GM19240 (cell line): ENCODE measurements at regions not wholly inside any gene's neighbourhood (a gene's known extent, or its start where the extent isn't known, plus 50 kb on each side); places are given as distances from the start of the nearest gene placed in this dataset.
"Not testable (repeated sequence)": the region's sequence is repeated elsewhere in the genome, so short reads cannot be mapped to it uniquely, and the experiment has no call there.

Experiments used
- DNase-seq: peaks from one replicate; pipeline ENCODE4 v3.0.0; 2011; ENCODE audit warnings: low spot score; ENCODE audit not compliant: insufficient read length

DNA sequence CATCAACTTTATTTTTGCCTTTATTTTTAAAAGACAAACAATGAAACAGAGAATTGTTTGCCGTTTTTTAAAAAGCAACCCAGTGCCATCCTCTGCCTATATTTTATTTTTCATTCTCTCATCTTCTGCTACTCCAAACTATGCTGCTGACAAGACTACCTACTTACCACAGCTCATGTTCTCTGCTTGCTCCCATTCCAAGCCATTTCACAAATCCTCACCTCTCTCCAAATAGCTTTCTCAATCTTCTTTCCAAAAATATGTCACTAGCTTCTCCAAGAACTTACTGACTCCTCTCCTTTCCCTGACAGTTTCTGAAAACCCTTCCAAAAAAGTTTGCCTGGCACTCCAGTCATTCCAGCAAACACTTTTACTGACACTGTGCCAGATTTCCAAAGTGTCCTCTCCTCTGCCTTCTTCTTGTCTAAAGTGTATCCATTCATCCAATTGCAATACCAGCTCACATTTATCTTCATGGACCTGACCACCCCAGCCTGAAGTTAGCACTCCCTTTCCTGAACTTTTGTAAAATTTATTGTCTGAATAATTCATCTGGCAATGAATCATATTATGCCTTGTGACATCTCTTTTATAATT, 766.5 kb upstream of the B3GALT2 start:
- no peak for DNase-seq

DNA sequence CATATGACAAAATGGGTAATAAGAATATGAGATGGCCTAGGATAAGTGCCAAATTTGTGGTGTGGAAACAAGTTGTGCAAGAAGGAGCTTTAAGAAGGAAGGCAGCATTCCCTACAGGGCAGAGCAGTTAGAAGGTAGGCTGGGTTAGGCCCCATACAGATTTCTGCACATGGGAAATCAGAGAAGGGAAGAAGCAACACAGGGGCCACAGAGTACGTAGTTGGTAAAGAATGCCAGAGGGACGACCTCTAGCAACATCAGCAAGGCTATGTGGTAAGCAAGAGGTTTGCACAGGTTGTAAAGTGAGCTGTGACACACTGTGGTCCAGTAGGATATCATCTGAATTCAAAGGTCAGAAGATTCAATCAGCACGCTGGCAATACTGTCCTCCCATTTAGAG, 765.6 kb upstream of the B3GALT2 start:
- DNase-seq, result no peak

DNA sequence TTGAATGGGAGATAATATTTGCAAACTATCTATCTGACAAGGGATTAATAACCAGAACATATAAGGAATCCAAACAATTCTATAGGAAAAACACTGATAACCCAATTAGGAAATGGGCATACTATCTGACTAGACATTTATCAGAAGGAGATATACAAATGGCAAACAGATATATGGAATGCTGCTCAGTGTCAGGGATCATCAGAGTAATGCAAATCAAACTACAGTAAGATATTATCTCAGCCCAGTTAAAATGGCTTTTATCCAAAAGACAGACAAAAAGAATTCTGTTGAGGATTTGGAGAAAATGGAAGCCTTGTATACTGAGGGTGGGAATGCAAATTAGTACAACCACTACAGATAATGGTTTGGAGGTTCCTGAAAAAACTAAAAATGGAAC, 758.0 kb upstream of the B3GALT2 start:
- no peak for DNase-seq

DNA sequence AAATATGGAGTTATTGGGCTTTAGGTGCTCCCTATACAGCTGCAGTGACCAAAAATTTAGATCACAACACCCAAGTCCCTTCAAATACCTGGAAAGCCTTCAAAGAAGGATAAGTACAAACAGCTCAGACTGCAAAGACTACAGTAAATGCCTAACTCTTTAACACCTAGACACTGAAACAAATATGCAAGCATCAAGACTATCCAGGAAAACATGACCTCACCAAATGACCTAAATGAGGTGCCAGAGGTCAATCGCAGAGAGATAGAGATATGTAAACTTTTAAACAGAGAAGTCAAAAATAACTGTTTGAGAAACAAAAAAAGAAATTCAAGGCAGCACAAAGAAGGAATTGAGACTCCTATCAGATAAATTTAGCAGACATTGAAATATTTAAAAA, 753.8 kb upstream of the B3GALT2 start:
- DNase-seq, result no peak

DNA sequence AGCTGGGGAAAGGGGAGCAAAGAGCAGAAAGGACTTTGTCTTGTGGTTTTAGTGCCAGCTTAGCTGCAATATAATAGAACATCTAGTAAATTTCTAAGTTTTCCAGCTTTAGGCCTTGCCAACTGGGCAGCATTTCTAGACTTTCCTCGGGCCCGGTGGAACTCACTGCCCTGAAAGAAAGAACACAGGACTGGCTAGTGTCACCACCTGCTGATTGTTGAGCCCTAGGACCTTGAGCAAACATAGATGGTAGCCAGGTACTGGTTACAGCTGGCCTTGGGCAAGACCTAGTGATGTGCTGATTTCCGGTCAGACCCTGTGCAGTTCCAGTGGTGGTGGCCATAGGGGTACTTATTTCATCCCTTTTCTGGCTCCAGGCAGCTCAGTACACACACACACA, 753.2 kb upstream of the B3GALT2 start:
- no peak for DNase-seq

DNA sequence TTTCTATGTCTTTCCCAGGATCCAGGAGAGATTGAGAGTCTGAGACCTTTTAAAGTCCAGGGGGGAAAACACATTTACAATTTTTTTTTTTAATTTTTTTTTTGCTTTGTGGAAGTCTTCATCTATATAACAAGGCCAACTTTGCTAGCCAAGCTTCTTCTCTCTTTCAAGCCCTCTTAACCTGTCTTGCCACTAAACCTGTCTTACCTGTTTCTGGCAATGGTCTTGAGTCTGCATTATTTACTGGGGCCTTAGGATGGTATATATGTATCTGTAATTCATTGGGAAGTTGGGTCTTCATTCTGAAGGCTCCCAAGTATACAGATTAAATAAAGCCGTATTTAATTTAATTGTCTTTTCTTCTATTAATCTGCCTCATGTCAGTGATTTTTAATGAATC, 750.9 kb upstream of the B3GALT2 start:
- no peak for DNase-seq

DNA sequence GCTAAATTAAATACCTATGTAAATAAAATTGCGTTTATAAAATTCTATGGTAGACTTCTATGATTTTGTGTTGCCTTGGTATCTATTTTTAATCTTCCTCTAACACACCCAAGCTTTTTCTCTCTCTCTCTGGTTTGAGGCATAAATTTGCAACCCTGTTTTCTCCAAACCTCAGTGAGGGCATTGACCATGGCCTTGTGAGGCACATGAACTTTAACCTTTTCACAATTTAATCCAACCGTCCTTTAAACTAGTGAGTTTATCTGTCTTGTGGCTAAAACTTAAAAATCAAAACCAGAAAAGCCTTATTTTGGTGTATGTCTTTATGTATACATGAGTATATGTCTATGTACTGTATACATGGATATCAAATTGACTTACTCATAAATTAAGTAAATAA, 746.6 kb upstream of the B3GALT2 start:
- DNase-seq, result no peak

DNA sequence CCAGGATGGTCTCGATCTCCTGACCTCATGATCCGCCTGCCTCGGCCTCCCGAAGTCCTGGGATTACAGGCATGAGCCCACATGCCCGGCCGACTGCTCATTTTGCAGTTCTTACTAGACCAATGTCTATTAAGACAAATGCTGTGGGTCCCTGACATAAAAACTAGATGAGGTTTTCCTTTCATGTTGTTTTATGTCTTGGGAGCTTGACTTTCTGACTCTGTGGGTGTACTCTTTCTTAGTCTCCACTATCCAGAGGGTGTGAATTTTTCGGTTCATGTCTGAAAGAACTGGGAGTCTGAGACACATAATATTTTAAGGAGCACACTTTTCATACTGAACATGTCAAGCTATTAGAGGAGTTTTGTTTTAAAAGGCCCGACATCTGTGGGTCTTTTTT, 744.9 kb upstream of the B3GALT2 start:
- no peak for DNase-seq

DNA sequence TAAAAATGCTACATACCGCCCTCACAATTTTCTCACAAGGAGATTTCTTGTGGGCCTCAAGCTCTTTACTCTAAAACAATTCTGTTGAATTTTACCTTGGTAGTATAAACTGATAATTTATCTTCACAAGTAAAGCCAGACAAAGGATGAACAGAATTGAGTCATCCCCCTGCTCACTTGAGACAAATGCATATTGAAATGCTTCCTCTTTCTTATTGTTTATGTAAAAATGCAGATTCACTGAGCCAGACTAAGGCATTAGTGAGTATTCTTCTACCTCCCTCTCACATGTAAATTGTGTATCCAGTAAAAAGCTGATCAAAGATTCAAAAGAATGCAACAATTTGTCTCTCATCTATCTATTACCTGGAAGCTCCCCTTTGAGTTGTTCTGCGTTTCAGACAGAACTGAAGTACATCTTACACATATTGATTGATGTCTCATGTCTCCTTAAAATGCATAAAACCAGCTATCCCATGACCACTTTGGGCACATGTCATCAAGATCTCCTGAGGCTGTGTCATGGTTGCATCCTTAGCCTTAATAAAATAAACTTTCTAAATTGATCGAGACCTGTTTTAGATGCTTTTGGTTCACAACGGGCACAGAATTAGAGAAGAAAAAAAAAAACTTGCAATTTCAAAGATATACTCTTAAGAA, 743.1 kb upstream of the B3GALT2 start:
- no peak for DNase-seq

DNA sequence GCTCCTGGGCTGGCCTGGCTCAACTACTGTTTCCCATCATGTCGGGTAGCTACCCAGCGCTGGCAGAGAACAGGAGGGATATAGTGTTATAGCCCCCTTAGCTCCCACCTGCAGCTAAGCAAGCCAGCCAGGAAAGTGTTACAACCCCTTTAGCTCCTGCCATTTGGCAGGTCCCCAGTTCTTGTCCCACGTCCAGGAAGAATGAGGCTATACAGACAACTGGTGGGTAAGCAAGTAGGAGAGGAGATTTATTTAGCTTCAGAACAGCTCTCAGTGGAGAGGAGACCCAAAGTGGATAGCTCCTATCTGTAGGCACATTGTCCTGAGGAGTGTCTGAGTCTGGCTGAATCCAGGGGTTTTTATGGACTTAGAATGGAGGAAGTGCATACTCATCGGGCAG, 741.1 kb upstream of the B3GALT2 start:
- no peak for DNase-seq

DNA sequence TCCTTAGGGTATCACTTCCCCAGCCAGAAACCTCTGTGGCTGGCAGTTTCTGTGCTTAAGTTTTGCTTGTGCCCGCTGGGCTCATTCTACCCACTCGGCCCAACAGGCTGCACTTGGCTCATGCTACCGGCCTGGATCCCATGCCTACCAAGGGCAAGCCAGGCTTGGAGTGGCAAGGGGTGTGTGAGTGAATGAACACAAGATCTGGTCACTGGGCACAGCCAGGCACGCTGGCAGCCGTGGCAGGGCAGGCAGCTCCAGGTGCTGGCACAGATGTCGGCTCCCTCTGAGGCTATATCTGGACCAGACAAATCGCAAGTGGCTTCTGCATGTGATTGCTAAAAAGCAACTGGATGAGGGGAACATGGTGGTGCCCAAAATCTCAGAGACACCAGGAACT, 740.5 kb upstream of the B3GALT2 start:
- DNase-seq, result no peak

DNA sequence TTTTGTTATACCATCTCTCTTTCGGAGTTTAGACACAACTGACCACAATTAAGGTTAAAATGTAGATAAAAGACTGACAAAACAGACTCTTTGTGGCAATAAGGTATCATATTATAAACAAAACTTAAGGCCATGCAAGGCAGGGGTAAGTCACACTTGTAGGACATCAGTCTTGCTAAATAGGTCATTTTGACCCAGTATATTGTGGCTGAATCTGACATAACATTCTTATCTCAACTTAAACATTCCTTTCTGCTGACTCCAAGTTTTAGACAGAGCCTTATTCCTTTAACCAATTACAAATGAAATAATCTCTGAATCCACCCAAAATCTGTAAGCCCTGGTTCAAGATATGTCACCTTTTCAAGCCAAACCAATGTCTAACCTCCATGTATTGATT, 733.4 kb upstream of the B3GALT2 start:
- DNase-seq, result no peak

DNA sequence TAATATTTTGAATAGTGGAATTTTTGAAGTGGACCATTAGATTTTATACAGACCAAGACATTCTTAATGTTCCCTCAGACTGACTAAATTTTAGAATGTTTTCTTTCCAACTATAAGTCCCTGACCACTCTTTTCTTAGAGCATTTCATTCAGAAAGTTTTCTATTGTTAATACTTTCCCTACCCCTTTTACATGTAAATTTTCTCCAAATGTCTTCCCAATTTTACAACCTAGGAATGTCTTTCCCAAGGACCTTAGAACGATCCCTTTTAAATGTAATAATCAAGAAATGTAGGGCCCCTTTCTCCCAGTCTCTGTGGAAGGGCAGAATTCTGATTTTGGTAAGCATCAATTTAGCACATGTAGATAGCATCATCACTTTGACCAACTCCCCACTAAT, 730.0 kb upstream of the B3GALT2 start:
- DNase-seq, result no peak

DNA sequence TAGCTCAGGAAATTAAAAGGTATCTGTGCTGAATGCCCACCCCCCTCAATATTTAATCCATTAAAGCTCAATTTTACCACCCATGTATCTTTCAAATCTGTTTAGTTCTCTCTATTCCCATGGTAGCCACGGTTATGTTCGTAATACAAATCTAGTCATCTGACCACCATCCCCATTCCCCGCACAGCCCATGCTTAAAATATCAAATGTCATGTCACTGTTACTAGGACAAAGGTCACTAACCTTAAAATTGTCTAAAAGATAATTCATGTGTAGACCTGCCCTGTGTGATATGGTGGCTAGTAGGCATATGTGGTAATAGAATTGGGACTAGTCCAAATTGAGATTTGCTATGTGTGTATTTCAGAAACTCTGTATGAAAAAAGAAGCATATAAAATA, 728.5 kb upstream of the B3GALT2 start:
- DNase-seq, result no peak

DNA sequence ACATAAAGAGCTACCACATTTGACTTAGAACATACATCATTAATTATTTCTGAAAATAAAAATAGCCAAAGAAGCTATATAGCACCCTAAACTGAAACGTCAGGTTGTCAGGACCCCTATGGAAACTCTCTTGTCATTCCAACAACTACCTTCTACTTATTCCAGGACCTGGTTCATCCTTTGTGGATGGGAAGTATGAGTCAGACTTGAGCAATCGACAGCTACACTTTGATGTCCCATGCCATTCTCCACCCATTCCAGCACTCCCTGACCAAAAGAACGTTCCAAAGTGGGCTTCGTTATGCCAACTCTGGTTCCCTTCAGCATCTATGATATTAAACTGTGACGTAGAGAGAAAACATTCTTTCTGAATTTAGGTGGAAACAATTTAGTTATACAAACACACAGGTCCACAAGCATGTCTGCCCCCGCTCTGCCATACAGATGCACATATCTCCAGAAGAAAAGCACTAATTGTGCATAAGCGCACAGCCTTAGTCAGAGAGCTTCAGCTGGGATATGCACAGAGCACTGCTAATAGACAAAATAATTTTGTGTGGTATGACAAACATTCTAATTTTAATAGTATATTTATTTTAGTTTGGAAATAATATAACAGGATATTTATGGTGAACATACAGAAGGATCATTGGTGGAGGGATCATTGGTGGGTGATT, 723.1 kb upstream of the B3GALT2 start:
- DNase-seq, result no peak

DNA sequence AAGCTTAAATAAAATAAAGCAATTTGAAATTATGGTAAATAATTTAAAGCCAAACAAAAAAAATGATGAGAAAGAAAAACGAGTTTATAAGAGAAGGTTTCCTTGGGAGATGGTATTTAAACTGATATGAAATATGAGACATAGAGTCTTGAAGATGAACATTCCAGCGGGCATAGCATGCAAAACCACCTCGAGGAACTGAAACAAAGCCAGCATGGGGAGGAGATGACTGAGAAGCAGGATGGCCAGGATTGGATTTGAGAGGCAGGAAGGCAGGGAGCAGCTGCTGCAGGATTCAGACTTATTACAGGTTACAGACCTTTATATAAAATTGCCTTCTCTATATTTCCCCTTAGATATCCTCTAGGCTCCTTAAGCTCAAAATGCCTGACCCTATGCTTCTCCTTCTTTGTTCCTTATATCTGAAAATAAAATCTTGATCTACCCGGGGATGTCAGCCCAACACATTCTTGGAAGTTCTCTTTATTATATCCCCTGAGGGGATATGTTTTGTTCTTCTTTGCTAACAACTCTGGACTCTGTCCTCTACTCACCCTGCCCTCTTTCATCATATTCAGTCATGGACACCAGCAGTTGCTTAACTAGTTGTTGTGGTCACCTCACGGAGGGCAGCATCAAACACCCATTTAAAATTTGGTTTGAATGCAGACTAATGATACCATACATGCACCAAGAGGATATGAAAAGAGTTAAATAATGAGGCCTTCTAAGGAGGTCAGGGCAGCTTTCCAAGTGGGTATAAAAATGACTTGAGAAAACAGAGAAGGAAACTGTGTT, 719.1 kb upstream of the B3GALT2 start:
- DNase-seq, result no peak

DNA sequence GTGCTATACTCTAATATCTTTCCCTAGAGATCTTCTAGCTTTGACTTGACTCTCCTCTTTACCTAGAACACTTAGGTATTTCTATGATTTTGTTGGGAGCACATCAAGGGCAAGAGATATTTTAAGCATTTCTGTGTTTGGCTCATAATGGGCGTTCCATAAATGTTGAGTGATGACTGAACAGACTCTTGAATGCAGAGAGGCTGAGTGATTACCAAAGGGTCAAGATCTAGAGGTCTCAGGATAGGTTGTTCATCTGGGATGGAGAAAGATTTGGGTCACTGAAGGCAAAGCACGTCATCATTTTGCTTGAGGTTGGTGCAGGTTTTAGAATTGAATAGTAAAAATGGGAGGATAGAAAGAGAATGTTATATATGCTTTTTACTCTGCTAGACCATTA, 705.4 kb upstream of the B3GALT2 start:
- no peak for DNase-seq

DNA sequence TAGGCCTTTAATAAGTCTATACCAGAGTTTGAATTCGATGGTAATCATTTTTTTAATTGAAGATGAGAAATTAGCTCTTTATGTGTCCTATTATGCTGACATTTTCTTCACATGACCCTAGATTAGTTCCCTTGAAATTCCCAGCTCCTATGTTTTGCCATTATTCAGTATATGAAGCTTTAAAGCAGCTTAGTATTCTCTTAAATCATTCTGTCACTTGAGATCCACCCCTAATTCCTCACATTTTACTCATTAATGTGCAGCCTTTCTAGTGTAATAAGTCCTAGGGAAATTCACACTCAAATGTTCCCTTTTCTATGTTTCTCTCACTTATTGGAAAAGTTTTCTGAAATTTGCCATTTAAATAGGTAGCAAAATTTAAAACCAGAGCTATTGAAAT, 704.5 kb upstream of the B3GALT2 start:
- DNase-seq, result no peak

DNA sequence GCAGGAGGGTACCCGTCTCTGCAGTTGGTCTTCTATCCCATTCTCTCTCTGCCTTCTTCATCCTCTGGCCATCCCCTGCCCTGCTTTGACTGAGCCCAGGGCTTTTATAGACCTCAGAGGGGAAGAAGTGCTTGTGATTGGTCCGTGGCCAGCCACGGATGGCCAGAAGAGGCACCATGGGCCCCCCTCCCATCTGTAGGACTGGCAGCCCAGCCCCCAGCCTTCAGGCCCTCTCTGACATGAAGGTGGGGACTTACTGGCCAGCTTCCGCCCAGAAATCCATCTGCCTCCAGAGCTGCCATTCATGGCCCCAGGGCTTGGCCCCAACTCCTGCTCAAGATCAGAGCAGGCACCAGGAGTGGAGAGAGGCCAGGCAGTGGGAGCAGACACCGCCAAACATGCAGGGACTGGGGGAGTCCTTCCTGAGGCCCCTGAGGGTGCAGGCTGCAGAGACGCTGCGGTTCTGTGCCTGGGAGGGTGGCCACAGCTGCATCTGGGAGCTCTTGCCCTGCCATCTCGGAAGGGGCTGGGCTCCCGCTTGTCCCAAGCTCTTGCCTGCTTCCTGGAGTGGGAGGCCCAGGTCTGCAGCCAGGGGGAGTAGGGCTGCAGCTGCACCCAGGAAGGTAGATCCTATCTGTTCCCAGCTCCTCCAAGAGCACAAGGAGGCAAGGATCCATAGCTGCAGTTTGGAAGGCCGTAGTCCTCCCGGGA, 698.6 kb upstream of the B3GALT2 start:
- DNase-seq, result no peak

DNA sequence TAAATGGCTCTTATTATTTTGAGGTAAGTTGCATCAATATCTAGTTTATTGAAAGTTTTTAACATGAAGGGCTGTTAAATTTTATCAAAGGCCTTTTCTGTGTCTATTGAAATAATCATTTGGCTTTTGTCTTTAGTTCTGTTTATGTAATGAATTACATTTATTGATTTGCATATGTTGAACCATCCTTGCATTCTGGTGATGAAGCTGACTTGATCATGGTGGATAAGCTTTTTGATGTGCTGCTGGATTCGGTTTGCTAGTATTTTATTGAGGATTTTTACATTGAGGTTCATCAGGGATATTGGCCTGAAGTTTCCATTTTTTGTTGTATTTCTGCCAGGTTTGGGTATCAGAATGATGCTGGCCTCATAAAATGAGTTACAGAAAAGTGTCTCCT, 691.5 kb upstream of the B3GALT2 start:
- DNase-seq, result not testable (repeated sequence)

DNA sequence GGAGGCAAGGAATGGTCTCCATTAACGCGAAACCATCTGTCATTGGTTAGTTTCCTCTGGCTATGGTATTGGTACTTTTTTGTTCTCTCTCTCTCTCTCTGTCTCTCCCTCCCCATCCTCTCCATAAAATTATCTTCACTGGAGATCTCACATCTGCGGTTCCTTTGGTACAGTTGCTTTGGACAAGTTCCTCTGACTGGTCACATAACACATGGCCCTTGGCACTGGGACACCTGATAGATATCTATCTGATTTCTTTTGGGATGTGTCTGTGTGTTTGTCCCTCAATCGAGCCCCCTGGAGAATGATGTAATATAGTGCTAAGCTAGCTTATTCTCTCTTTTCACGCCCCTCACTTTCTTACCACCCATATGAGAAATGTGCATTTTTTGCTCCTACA, 682.0 kb upstream of the B3GALT2 start:
- DNase-seq, result no peak

DNA sequence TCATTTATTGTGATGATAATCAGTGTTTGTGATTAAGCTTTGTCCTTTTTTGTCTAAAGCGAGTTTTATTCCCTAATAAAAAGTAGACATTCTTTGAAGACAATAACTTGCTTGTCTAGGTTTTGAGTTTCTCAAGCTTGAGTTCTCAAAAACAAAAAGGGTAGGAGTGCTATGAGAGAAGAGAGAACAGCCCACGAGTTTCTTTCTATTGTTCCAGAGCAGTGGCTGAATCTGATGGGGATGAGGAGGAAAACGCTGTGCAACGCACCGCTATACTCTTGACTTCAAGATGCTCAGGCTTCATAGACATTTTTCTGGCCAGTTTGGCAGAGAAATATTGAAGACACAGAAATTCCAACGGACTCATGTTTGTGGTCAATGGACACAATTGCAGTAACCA, 669.8 kb upstream of the B3GALT2 start:
- DNase-seq, result no peak
